SK-N-SH treated with all-trans-retinoic acid at 6 μM for 48 hours (cell line): ENCODE measurements at regions not wholly inside any gene's neighbourhood (a gene's known extent, or its start where the extent isn't known, plus 50 kb on each side); places are given as distances from the start of the nearest gene placed in this dataset.
A peak's percentile ranks its signal among the peaks of the same experiment; 100 is the strongest.
"Not testable (repeated sequence)": the region's sequence is repeated elsewhere in the genome, so short reads cannot be mapped to it uniquely, and the experiment has no call there.

Experiments
- ATAC-seq: fragments of 200-7000 bp; cut with Tn5 transposase; 3 replicates; pipeline ENCODE4 v1.9.1; 2020; ENCODE audit warnings: mild to moderate bottlenecking, moderate library complexity
- ARNTL ChIP-seq: fragments of 450-650 bp; formaldehyde crosslinking; IDR thresholded peaks from 2 replicates; pipeline ENCODE4 v1.5.0; 2020; ENCODE audit warnings: low read depth, mild to moderate bottlenecking, moderate library complexity, borderline replicate concordance
- BACH2 ChIP-seq: fragments of 250-450 bp; sonication (Bioruptor Pico); IDR thresholded peaks from 2 replicates; pipeline ENCODE4 v1.9.0; 2021; ENCODE audit warnings: mild to moderate bottlenecking, borderline replicate concordance
- CSDC2 ChIP-seq: fragments of 250-450 bp; sonication (Bioruptor Pico); IDR thresholded peaks from 2 replicates; pipeline ENCODE4 v1.5.0; 2020; ENCODE audit warnings: mild to moderate bottlenecking, moderate library complexity
- CSRNP3 ChIP-seq: fragments of 250-450 bp; sonication (Bioruptor Pico); IDR thresholded peaks from 2 replicates; pipeline ENCODE4 v1.5.1; 2021; ENCODE audit warnings: mild to moderate bottlenecking, moderate library complexity
- ESRRG ChIP-seq: fragments of 250-450 bp; sonication (Bioruptor Pico); IDR thresholded peaks from 2 replicates; pipeline ENCODE4 v1.6.1; 2021; ENCODE audit warnings: mild to moderate bottlenecking
- GLIS3 ChIP-seq: fragments of 250-450 bp; sonication (Bioruptor Pico); IDR thresholded peaks from 2 replicates; pipeline ENCODE4 v1.5.0; 2020; ENCODE audit warnings: mild to moderate bottlenecking, moderate library complexity
- ISL1 ChIP-seq: fragments of 250-450 bp; sonication (Bioruptor Pico); IDR thresholded peaks from 2 replicates; pipeline ENCODE4 v2.1.2; 2022; ENCODE audit warnings: mild to moderate bottlenecking, moderate library complexity
- PATZ1 ChIP-seq: fragments of 250-450 bp; sonication (Bioruptor Pico); IDR thresholded peaks from 2 replicates; pipeline ENCODE4 v1.8.0; 2020; ENCODE audit warnings: mild to moderate bottlenecking, moderate library complexity, borderline replicate concordance
- PPARA ChIP-seq: fragments of 250-450 bp; sonication (Bioruptor Pico); IDR thresholded peaks from 2 replicates; pipeline ENCODE4 v1.5.0; 2020; ENCODE audit warnings: mild to moderate bottlenecking, borderline replicate concordance
- SNAI2 ChIP-seq: fragments of 250-450 bp; sonication (Bioruptor Pico); IDR thresholded peaks from 2 replicates; pipeline ENCODE4 v1.5.0; 2020; ENCODE audit warnings: mild to moderate bottlenecking, moderate library complexity
- TCF4 ChIP-seq: fragments of 250-450 bp; sonication (Bioruptor Pico); IDR thresholded peaks from 2 replicates; pipeline ENCODE4 v1.8.0; 2021; ENCODE audit warnings: mild to moderate bottlenecking, moderate library complexity, borderline replicate concordance
- TOX ChIP-seq: fragments of 250-450 bp; sonication (Bioruptor Pico); IDR thresholded peaks from 2 replicates; pipeline ENCODE4 v1.8.0; 2021; ENCODE audit warnings: mild to moderate bottlenecking, moderate library complexity, borderline replicate concordance
- TSHZ2 ChIP-seq: fragments of 250-450 bp; sonication (Bioruptor Pico); IDR thresholded peaks from 2 replicates; pipeline ENCODE4 v1.5.0; 2020; ENCODE audit warnings: mild to moderate bottlenecking, moderate library complexity
- ZC3H10 ChIP-seq: fragments of 250-450 bp; sonication (Bioruptor Pico); IDR thresholded peaks from 2 replicates; pipeline ENCODE4 v1.5.1; 2021; ENCODE audit warnings: mild to moderate bottlenecking, moderate library complexity
- ZFP3 ChIP-seq: fragments of 250-450 bp; sonication (Bioruptor Pico); IDR thresholded peaks from 2 replicates; pipeline ENCODE4 v1.5.0; 2020; ENCODE audit warnings: mild to moderate bottlenecking, moderate library complexity
- ZFP30 ChIP-seq: fragments of 450-650 bp; formaldehyde crosslinking; IDR thresholded peaks from 2 replicates; pipeline ENCODE4 v1.5.0; 2022; ENCODE audit warnings: mild to moderate bottlenecking, moderate library complexity
- ZNF565 ChIP-seq: fragments of 450-650 bp; formaldehyde crosslinking; conservative IDR thresholded peaks from 2 replicates; pipeline ENCODE4 v1.5.0; 2020; ENCODE audit warnings: low read depth, mild to moderate bottlenecking, moderate library complexity
- ZNF70 ChIP-seq: fragments of 450-650 bp; formaldehyde crosslinking; IDR thresholded peaks from 2 replicates; pipeline ENCODE4 v1.5.0; 2020; ENCODE audit warnings: mild to moderate bottlenecking, moderate library complexity
- ZNF8 ChIP-seq: fragments of 450-650 bp; formaldehyde crosslinking; IDR thresholded peaks from 2 replicates; pipeline ENCODE4 v1.5.0; 2020; ENCODE audit warnings: mild to moderate bottlenecking, moderate library complexity

GRCh38 chr3:86771741-86772512, 219.0 kb downstream of the VGLL3 start:
- TF ChIP-seq PATZ1, result no peak
- TF ChIP-seq GLIS3 (CRISPR knock-in tag), result no peak
- TF ChIP-seq ZNF565 (CRISPR knock-in tag), result no peak
- no peak for TF ChIP-seq BACH2 (CRISPR knock-in tag)
- TF ChIP-seq ZFP3 (CRISPR knock-in tag), result no peak
- no peak for TF ChIP-seq ISL1 (CRISPR knock-in tag)
- no peak for TF ChIP-seq TSHZ2 (CRISPR knock-in tag)
- no peak for TF ChIP-seq CSDC2
- TF ChIP-seq ZFP30 (CRISPR knock-in tag), result no peak
- TF ChIP-seq, all 23 proteins: peak for 0

DNA sequence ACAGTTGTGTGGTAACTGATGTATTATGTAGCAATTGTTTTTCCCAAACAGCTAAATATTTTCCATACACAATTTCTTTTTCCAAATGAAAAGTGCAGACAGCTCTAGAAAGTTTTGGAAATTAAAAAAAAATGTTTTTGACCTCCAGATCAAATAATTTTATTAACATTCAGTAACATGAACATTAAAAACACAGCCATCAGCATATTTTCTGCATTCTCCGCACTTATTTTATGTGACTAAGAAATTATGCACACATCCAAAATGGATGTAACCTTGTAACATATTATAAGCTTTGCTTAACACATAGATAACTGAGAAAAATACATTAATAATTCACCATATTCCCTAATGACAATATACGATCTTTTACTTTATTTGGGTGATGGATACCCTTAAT, 224.6 kb downstream of the VGLL3 start:
- no peak for TF ChIP-seq PPARA (CRISPR knock-in tag)
- TF ChIP-seq ZFP30 (CRISPR knock-in tag), result no peak
- TF ChIP-seq ESRRG (CRISPR knock-in tag), result no peak
- no peak for TF ChIP-seq TOX (CRISPR knock-in tag)
- no peak for TF ChIP-seq ARNTL (CRISPR knock-in tag)
- TF ChIP-seq ZNF70 (CRISPR knock-in tag), result no peak
- TF ChIP-seq, all 23 proteins: peak for 0
- ATAC-seq, result no peak

More at GRCh38 chr3:86771741-86772512, 219.0 kb downstream of the VGLL3 start:
- ATAC-seq, result peak; percentile 28; the same call in 2 of the 3 replicates

DNA sequence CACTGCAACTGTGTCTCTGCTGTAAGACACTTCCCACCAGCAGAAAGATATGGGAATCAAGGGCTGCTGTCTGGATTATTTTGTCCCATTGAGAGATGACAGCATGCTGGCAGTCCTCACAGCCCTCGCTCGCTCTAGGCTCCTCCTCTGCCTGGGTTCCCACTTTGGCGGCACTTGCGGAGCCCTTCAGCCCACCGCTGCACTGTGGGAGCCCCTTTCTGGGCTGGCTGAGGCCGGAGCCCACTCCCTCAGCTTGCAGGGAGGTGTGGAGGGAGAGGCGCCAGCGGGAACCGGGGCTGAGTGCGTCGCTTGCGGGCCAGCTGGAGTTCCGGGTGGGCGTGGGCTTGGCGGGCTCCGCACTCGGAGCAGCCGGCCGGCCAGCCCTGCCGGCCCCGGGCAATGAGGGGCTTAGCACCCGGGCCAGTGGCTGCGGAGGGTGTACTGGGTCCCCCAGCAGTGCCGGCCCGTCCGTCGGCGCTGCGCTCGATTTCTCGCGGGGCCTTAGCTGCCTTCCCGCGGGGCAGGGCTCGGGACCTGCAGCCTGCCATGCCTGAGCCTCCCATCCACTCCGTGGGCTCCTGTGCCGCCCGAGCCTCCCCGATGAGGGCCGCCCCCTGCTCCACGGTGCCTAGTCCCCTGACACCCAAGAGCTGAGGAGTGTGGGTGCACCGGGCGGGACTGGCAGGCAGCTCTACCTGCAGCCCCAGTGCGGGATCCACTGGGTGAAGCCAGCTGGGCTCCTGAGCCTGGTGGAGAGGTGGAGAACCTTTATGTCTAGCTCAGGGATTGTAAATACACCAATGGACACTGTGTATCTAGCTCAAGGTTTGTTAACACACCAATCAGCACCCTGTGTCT, 233.4 kb downstream of the VGLL3 start:
- ATAC-seq, result not testable (repeated sequence)

DNA sequence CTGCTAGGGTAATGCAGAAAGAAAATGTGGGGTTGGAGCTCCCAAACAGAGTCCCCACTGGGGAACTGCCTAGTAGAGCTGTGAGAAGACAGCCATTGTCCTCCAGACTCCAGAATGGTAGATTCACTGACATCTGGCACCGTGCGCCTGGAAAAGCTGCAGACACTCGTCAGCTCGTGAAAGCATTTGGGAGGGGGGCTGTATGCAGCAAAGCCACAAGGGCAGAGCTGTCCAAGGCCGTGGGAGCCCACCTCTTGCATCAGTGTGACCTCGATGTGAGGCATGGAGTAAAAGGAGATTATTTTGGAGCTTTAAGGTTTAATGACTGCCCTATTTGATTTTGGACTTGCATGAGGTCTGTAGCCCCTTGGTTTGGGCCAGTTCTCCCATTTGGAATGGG, 242.9 kb downstream of the VGLL3 start:
- no peak for ATAC-seq
- no peak for TF ChIP-seq ZFP30 (CRISPR knock-in tag)
- no peak for TF ChIP-seq TOX (CRISPR knock-in tag)
- TF ChIP-seq, all 23 proteins: peak for 0

DNA sequence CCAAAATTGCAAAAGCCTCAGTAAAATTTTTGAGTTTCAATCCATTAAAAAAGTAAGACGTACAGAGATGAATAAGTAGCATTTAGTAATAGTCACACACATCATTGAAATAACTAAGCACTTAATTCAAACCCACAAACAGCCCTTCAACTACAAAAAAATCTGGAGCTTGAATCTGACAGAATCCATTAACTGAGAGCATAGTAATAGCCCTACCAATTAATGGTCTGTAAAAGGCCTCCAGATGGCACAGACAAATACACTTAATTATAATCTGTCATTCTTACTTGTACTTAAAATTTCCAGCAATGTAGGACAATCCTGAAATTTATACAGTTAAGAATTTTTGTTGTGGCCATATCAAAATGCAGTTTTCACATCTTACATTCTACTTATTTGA, 246.9 kb downstream of the VGLL3 start:
- TF ChIP-seq TCF4 (CRISPR knock-in tag) (no peak), SNAI2 (CRISPR knock-in tag) (no peak), CSDC2 (no peak), GLIS3 (CRISPR knock-in tag) (no peak), ZC3H10 (CRISPR knock-in tag) (no peak), PPARA (CRISPR knock-in tag) (no peak), TOX (CRISPR knock-in tag) (no peak), TSHZ2 (CRISPR knock-in tag) (no peak), ZNF8 (CRISPR knock-in tag) (no peak), PATZ1 (no peak), CSRNP3 (CRISPR knock-in tag) (no peak)
- ATAC-seq, result no peak
